Gastrocnemius medialis (tissue), 4 donors: ENCODE measurements at regions not wholly inside any gene's neighbourhood (a gene's known extent, or its start where the extent isn't known, plus 50 kb on each side); places are given as distances from the start of the nearest gene placed in this dataset.

Source experiments
- ATAC-seq, 2 donors: fragments of 150-250 bp; one replicate each; pipeline ENCODE4 v1.9.1; 2016
- DNase-seq, 2 donors: peaks; one replicate each; pipeline ENCODE4 v3.0.0-alpha.2; 2019
- H3K27ac ChIP-seq, 4 donors: fragments of 200-600 bp; sonication (generic); 1 replicate in 1 of 4; 2 replicates in 3 of 4; pipeline ENCODE4 v1.5.1; 2016 to 2018; ENCODE audit warnings: mild to moderate bottlenecking in 2 of 4, moderate library complexity in 1 of 4
- H3K27me3 ChIP-seq, 3 donors: fragments of 200-600 bp; sonication (generic) in 2 of 3; 1 replicate in 1 of 3; 2 replicates in 2 of 3; pipeline versions ENCODE4 v1.5.1 to v1.6.0; 2016 to 2019; ENCODE audit warnings: mild to moderate bottlenecking in 1 of 3, moderate library complexity in 1 of 3
- H3K36me3 ChIP-seq, 2 donors: fragments of 200-600 bp; sonication (generic) in 1 of 2; one replicate each; pipeline ENCODE4 v1.5.1; 2017 to 2018
- H3K4me1 ChIP-seq, 2 donors: fragments of 200-600 bp; sonication (generic) in 1 of 2; one replicate each; pipeline ENCODE4 v1.5.1; 2016 to 2017; ENCODE audit warnings: mild to moderate bottlenecking in 2 of 2
- H3K4me3 ChIP-seq, 4 donors: fragments of 200-600 bp; sonication (generic) in 3 of 4; 1 replicate in 1 of 4; 2 replicates in 3 of 4; pipeline ENCODE4 v1.5.1; 2016 to 2019; ENCODE audit warnings: mild to moderate bottlenecking in 2 of 4
- H3K9me3 ChIP-seq, 3 donors: fragments of 200-600 bp; sonication (generic) in 2 of 3; 1 replicate in 1 of 3; 2 replicates in 2 of 3; pipeline ENCODE4 v1.5.1; 2016 to 2019
- POLR2A ChIP-seq, 2 donors: fragments of 450-650 bp; IDR thresholded peaks; one replicate each; pipeline ENCODE4 v1.6.1; 2017; ENCODE audit warnings: antibody characterized with exemption in 2 of 2, mild to moderate bottlenecking in 2 of 2, moderate library complexity in 2 of 2
- in situ Hi-C, 4 donors: fragments of 200-750 bp; cut with MboI; loops; one replicate each; pipeline versions ENCODE4 v1.15.0 to v1.8.0; 2017; ENCODE audit warnings: low sequenced_read_pairs in 4 of 4
- intact Hi-C: fragments of 100-400 bp; cut with DNase I; formaldehyde crosslinking; loops from one replicate; pipeline ENCODE4 v1.15.1; 2023; ENCODE audit warnings: low total_unique reads
- TF ChIP-seq, protein P1 (sequence below), 5 experiments: fragments of 450-650 bp in 3 of 5; fragments of 200-600 bp in 2 of 5; sonication (generic) in 2 of 5; IDR thresholded peaks in 4 of 5; conservative IDR thresholded peaks in 1 of 5; 1 replicate in 4 of 5; 2 replicates in 1 of 5; pipeline ENCODE4 v1.5.1; 2016 to 2019; ENCODE audit warnings: antibody characterized with exemption in 5 of 5, mild to moderate bottlenecking in 3 of 5, moderate library complexity in 3 of 5

DNA sequence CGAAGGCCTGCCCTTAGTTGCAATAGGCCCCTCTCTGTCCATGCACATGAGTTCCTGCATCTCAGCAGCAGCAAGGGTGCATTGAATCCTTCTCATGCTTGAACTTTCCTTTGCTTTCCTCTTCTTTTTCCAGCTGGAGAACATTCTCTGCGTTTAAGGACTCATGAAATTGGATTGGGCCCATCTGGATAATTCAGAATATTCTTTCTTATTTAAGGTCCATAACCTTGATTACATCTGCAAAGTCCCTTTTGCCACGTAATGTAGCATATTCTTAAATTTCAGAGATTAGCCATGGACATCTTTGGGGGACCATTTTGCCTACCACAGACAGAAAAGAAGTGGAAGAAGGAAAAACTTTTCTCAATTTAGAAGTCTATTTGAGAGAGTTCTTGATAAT is 159.7 kb upstream of the C21orf91 start:
- no peak overlapping the region for H3K27ac ChIP-seq
- DNase-seq (no peak), ATAC-seq (no peak)
- in situ Hi-C loops = no loop called here
- H3K9me3 ChIP-seq = no peaks in the 10 kb centered on the region
- no peak overlapping the region for H3K4me3 ChIP-seq
- H3K36me3 ChIP-seq = no peaks in the 10 kb centered on the region
- no peaks in the 10 kb centered on the region for H3K4me1 ChIP-seq
- intact Hi-C loops = no loop called here
- TF ChIP-seq POLR2A (IDR thresholded peaks at IDR 0.05) = no peak
- TF ChIP-seq, protein P1, sequence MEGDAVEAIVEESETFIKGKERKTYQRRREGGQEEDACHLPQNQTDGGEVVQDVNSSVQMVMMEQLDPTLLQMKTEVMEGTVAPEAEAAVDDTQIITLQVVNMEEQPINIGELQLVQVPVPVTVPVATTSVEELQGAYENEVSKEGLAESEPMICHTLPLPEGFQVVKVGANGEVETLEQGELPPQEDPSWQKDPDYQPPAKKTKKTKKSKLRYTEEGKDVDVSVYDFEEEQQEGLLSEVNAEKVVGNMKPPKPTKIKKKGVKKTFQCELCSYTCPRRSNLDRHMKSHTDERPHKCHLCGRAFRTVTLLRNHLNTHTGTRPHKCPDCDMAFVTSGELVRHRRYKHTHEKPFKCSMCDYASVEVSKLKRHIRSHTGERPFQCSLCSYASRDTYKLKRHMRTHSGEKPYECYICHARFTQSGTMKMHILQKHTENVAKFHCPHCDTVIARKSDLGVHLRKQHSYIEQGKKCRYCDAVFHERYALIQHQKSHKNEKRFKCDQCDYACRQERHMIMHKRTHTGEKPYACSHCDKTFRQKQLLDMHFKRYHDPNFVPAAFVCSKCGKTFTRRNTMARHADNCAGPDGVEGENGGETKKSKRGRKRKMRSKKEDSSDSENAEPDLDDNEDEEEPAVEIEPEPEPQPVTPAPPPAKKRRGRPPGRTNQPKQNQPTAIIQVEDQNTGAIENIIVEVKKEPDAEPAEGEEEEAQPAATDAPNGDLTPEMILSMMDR (IDR thresholded peaks at IDR 0.05 in 4 of 5, conservative IDR thresholded peaks at IDR 0.05 in 1 of 5) = no peak
- no peaks in the 10 kb centered on the region for H3K27me3 ChIP-seq

DNA sequence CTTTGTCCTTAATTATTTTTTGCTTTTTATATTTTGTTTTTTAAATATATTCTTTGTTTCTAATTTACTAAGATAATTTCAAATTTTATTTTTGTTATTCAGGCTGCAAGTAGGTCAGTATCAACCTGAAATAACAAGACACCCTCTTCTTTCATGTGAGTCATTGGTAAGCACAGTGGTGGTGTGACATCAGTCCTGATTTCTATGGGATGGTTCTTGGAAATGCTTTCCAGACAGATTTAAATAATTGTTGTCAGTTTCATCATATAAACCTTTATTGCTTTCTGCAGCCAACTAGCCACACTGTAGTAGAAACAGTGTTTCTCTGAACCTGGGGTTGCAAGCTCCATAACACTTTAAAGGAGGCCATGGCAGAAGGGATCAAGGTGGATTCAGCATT is 157.5 kb upstream of the C21orf91 start:
- H3K27me3 ChIP-seq = no peaks in the 10 kb centered on the region
- ATAC-seq (no peak), DNase-seq (no peak)
- H3K27ac ChIP-seq = no peak overlapping the region
- in situ Hi-C loops (no loop called here), intact Hi-C loops (no loop called here)
- no peak overlapping the region for H3K4me3 ChIP-seq
- H3K4me1 ChIP-seq = no peaks in the 10 kb centered on the region
- H3K36me3 ChIP-seq = no peaks in the 10 kb centered on the region
- TF ChIP-seq POLR2A (IDR thresholded peaks at IDR 0.05) = no peak
- TF ChIP-seq, protein P1 (IDR thresholded peaks at IDR 0.05 in 4 of 5, conservative IDR thresholded peaks at IDR 0.05 in 1 of 5) = no peak
- no peaks in the 10 kb centered on the region for H3K9me3 ChIP-seq

DNA sequence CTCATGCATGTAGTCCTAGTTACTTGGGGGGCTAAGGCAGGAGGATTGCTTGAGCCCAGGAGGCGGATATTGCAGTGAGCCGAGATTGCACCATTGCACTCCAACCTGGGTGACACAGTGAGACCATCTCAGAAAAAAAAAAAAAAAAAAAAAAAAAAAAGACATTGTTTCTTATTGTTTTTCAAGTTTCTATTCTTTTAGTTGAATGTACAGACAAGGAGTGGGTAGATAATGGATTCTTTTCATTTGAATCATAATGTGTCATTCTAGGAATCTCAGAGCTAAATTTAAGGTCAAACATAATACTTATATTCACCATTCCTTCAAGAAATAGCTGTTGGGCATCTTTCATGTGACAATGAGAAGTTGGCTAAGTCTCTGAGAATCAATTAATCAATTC is 157.0 kb upstream of the C21orf91 start:
- TF ChIP-seq, protein P1 (IDR thresholded peaks at IDR 0.05 in 4 of 5, conservative IDR thresholded peaks at IDR 0.05 in 1 of 5) = no peak
- TF ChIP-seq POLR2A (IDR thresholded peaks at IDR 0.05) = no peak
- no peak overlapping the region for H3K27ac ChIP-seq
- H3K4me1 ChIP-seq = no peaks in the 10 kb centered on the region
- ATAC-seq = no peak
- no peaks in the 10 kb centered on the region for H3K36me3 ChIP-seq
- DNase-seq = no peak
- H3K27me3 ChIP-seq = no peaks in the 10 kb centered on the region
- in situ Hi-C loops (no loop called here), intact Hi-C loops (no loop called here)
- no peak overlapping the region for H3K4me3 ChIP-seq
- H3K9me3 ChIP-seq = no peaks in the 10 kb centered on the region

DNA sequence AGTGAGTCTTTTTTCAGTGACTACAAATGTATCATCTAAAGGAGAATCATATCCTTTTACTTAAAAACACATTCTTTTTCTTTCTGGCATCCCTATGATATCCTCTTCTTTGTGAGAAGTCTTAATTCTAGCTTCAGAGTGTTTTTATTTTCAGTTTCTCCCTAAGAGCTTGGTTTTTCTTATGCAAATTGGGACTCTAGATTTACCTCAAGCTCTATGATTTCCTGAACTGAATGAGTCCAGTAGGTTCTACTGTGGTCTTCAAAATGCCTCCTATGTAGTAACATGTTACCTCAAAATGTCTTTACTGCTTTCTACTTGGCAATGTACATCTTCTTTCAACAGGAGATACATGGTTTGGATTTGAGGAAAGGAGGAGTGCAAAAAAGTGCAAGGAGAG is 148.2 kb upstream of the C21orf91 start:
- Histone ChIP-seq H3K27ac (no peak overlapping the region), H3K4me3 (no peak overlapping the region), H3K4me1 (no peaks in the 10 kb centered on the region), H3K27me3 (no peaks in the 10 kb centered on the region), H3K9me3 (no peaks in the 10 kb centered on the region), H3K36me3 (no peaks in the 10 kb centered on the region)
- no peak for TF ChIP-seq POLR2A (IDR thresholded peaks at IDR 0.05)
- TF ChIP-seq, protein P1 (IDR thresholded peaks at IDR 0.05 in 4 of 5, conservative IDR thresholded peaks at IDR 0.05 in 1 of 5) = no peak
- ATAC-seq (no peak), DNase-seq (no peak)
- intact Hi-C loops = no loop called here
- in situ Hi-C loops = no loop called here

DNA sequence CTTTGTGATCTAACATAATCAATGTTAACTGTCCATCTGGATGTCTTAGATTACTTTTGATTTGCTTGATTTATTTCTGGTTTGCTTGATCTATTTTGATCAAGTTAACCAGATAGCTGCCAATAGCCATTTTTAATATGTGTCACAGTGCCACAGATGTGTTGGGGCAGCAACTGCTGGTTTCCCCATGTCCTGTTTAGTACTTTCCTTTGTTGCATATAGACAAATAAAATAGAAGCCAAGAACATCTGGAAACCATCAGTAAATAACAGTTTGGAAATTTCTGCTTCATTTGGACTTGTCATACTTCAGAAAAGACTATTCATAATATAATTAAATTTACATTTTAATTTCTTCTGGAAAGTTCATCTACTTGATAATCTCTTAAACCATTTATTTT is 145.6 kb upstream of the C21orf91 start:
- no peak overlapping the region for H3K27ac ChIP-seq
- no peaks in the 10 kb centered on the region for H3K4me1 ChIP-seq
- H3K36me3 ChIP-seq = no peaks in the 10 kb centered on the region
- DNase-seq (no peak), ATAC-seq (no peak)
- H3K9me3 ChIP-seq = no peaks in the 10 kb centered on the region
- in situ Hi-C loops = no loop called here
- intact Hi-C loops = no loop called here
- TF ChIP-seq POLR2A (IDR thresholded peaks at IDR 0.05) = no peak
- TF ChIP-seq, protein P1 (IDR thresholded peaks at IDR 0.05 in 4 of 5, conservative IDR thresholded peaks at IDR 0.05 in 1 of 5) = no peak
- H3K27me3 ChIP-seq = no peaks in the 10 kb centered on the region
- H3K4me3 ChIP-seq = no peak overlapping the region
